ENCODE measurements at regions not wholly inside any gene's neighbourhood (a gene's known extent, or its start where the extent isn't known, plus 50 kb on each side); places are given as distances from the start of the nearest gene placed in this dataset.

DNA sequence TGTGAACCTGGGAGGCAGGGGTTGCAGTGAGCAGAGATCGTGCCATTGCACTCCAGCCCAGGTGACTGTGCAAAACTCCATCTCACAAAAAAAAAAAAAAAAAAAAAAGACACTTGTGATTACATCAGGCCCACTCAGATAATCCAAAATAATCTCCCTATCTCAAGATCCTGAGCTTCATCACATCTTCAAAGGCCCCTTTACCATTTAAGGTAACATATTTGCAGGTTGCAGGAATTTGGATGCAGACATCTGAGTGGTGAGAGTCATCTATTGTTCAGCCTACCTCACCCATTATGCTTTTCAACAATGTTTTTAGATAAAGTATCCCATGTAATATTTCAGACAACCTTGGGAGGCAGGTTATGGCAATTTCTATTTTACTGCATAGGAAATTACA, 51.4 kb upstream of the EXOC4 start:
- DNase-seq (ENCODE audit: low read depth), result no peak
- TF ChIP-seq, protein P1, sequence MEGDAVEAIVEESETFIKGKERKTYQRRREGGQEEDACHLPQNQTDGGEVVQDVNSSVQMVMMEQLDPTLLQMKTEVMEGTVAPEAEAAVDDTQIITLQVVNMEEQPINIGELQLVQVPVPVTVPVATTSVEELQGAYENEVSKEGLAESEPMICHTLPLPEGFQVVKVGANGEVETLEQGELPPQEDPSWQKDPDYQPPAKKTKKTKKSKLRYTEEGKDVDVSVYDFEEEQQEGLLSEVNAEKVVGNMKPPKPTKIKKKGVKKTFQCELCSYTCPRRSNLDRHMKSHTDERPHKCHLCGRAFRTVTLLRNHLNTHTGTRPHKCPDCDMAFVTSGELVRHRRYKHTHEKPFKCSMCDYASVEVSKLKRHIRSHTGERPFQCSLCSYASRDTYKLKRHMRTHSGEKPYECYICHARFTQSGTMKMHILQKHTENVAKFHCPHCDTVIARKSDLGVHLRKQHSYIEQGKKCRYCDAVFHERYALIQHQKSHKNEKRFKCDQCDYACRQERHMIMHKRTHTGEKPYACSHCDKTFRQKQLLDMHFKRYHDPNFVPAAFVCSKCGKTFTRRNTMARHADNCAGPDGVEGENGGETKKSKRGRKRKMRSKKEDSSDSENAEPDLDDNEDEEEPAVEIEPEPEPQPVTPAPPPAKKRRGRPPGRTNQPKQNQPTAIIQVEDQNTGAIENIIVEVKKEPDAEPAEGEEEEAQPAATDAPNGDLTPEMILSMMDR (IDR thresholded peaks at IDR 0.05; ENCODE audit: insufficient read depth, low read depth, low read length, missing control alignments), result no peak
- no peak overlapping the region for H3K4me3 ChIP-seq (ENCODE audit: low read length)

DNA sequence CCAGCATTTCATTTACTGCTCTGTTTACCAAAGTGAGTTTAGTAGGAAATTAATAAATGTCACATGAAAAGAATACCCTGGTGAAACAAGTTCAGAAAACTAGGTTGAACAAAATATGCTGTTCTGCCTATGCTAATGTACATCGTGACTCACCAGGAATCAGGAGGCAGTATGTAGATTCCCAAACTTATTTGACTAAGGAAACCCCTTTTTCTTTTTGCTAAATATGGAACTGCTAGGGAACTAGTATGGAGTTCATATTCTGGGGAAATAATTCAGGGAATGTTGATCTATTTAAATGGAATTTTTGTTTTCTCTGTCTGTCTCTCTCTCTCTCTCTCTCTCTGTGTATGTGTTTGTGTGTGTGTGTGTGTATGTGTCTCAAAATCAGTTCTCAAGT, 49.9 kb upstream of the EXOC4 start:
- no peak for DNase-seq (ENCODE audit: low read depth)
- TF ChIP-seq, protein P1 (IDR thresholded peaks at IDR 0.05; ENCODE audit: insufficient read depth, low read depth, low read length, missing control alignments), result no peak
- H3K4me3 ChIP-seq (ENCODE audit: low read length), result no peak overlapping the region

All from epithelial cell of esophagus (primary cell).